NOMO-1 treated with DMSO at 0.1 percent for 48 hours (cell line): ENCODE measurements at regions not wholly inside any gene's neighbourhood (a gene's known extent, or its start where the extent isn't known, plus 50 kb on each side); places are given as distances from the start of the nearest gene placed in this dataset.

ENCODE experiments used
- DNase-seq: peaks from one replicate; lab custom pipeline; 2025; ENCODE audit not compliant: unreplicated experiment; lab: John Stamatoyannopoulos, UW

DNA sequence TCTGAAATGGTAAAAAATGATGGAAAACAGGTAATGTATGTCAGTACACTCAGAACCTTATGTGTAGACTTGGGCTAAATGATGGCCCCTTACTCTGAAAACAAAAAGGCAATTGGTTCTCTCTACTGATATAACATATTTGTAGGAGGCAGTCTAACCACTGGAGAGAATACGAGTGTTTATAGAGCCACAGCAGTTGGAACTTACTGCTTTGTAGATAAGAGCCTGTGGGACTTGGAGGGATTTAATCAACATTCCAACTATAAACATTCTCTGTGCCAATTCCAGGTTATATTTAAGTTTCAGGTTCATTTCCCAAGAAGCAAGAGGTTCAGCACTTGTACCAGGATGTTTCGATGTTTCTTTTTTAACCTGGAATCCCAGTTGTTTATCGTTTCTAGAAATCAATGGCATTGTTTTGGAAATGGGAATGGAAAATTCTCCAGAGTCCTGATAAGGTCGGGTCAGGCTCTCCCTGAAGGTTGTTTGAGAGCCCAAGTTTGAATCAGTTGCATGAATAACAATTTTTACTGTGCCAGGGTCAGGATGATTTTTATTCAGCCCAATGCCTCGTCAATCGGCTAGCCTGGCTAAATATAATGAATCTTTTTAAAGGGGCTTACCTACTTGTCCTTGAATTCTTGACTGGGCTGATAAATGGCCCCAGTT is 278.4 kb upstream of the FAM98A start:
- no peak for DNase-seq

DNA sequence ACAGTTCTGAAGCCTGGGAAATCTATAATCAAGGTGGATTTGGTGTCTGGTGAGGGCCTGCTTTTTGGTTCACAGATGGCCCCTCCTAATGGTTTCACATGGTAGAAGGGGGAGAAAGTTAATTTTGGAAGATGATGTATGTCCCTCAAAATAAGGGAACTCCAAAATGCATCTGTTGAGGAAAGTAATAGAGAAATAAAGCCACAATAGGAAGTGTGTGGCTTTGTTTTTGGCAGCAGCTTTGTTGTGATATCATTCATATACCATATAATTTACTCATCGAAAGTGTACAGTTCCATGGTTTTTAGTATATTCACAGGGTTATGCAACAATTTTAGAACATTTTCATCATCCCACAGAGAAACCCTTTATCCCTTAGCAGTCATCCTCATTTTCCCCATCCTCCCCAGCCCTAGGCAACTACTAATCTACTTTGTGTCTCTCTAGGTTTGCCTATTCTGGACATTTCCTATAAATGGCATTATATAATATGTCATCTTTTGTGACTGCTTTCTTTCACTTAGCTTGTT is 274.0 kb upstream of the FAM98A start:
- DNase-seq, result no peak

- DNase-seq, result no peak
These were observed 260.8 kb upstream of the FAM98A start for GRCh38 chr2:33859811-33860461.

GRCh38 chr2:33859176-33859575 is 260.1 kb upstream of the FAM98A start:
- DNase-seq, result no peak

- no peak for DNase-seq
These were observed 249.4 kb upstream of the FAM98A start for GRCh38 chr2:33848486-33848885.

DNA sequence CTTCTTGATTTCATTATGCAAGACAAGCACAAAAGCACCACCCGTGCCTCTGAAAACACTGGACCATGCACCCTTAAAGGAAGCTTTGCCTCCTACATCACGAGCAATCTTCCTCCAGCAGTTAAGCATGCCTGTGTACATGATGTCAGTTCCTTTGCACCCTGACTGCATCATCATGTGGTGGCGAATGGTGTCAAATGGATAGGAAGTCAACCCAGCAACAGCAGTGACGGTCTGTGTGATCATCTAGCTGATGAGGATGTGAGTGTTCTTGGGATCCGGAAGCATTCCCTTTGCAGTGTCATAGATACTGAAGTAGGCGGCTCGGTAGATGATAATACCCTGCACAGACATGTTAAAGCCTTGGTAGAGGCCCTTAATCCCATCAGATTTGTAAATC is 240.7 kb upstream of the FAM98A start:
- DNase-seq, result no peak

DNA sequence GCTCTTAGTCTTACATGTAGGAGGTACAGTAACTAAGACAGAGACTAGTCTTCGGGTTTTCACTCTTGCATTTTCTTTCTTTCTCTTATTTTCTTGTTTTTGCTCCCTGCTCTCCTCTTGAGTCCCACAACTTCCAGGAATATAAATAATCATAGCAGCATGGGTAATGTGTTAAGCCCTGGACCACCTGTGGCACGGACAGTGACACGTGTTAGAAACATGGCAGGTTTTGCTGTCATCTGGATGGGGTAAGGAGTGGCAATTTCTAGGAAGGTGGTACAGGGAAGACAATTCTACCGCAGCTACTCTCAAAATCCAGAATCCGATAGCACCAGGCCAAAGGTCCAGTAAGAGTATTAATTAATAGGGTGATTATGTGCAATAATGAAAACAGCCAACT is 237.5 kb upstream of the FAM98A start:
- no peak for DNase-seq

DNA sequence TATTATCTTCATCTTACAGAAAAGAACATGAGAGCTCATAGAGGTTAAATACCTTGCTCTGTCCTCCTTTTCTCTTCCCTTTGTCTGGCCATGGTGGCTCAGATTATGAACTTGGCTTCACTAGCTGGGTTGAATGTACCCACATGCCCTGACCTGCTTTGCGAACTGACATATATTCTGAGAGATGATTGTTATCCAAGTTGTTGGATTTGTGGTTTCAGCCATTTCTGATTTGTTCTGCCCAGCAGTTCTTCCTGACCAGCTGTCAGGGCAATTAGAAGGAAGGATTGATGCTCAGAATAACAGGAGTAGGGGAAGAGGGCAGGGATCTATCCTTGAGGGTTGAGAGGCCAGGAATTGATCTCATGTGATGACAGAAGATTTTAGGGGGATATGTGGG is 236.8 kb upstream of the FAM98A start:
- DNase-seq, result no peak

GRCh38 chr2:33822964-33823363 is 223.9 kb upstream of the FAM98A start:
- DNase-seq, result no peak

GRCh38 chr2:33812707-33813106 is 213.6 kb upstream of the FAM98A start:
- DNase-seq, result no peak

- no peak for DNase-seq
These were observed 211.1 kb upstream of the FAM98A start for GRCh38 chr2:33810046-33810835.

GRCh38 chr2:33806041-33806440 is 206.9 kb upstream of the FAM98A start:
- no peak for DNase-seq

GRCh38 chr2:33804155-33804554 is 205.1 kb upstream of the FAM98A start:
- no peak for DNase-seq

DNA sequence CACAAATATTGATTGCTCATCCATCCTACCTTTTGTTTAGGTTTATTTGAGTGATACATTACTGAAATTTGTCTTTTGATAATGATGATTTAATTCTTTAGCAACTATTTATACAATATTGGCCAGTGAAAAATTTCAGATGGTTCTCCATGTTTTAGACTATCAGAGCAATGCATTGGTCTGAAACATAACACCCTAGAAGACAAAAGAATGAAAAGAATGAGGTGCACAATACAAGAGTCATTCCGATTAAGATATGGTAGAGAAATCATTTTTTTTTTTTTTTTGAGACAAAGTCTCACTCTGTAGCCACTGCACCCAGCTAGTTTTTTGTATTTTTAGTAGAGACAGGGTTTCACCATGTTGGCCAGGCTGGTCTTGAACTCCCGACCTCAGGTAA is 197.4 kb upstream of the FAM98A start:
- DNase-seq, result no peak

- DNase-seq, result no peak
These were observed 192.5 kb upstream of the FAM98A start for GRCh38 chr2:33791625-33792024.

DNA sequence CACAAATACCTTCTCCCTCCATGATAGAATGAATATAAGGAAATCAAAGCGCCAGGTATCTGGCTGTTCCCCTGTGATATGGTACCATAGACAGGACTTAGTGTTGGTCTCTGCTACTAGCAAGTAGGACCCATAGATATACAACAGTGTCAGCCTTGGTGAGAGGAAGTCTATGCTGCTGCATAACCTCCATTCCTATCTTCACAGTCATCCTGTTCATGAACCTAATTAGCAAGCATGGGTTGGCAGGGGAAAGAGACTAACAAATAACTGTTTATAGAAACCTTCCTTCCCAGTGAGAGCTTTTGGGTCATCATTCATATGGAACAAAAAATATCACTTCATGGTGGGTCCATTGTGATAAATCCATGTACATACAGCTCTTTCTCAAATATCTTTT is 188.9 kb upstream of the FAM98A start:
- no peak for DNase-seq

DNA sequence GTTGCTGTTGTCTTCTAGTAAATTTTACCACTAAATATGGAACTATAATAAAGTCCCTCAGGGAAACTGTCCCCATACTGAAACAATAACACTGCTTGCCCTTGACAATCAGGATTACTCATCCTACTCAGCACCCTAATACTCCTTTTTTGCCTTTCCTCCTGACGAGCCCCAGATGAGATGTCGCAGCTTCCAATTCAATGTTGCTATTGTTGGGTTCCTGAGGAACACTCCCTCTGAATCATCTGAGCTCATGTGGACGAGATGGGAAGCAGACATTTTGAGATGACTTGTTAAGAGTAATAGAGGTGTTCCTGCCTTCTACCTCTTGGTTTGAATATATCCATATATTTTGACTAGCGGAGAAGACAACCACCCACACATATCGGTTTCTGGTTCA is 187.8 kb upstream of the FAM98A start:
- no peak for DNase-seq

- DNase-seq, result peak; percentile 93
These were observed 186.4 kb upstream of the FAM98A start for GRCh38 chr2:33785201-33786106.

DNA sequence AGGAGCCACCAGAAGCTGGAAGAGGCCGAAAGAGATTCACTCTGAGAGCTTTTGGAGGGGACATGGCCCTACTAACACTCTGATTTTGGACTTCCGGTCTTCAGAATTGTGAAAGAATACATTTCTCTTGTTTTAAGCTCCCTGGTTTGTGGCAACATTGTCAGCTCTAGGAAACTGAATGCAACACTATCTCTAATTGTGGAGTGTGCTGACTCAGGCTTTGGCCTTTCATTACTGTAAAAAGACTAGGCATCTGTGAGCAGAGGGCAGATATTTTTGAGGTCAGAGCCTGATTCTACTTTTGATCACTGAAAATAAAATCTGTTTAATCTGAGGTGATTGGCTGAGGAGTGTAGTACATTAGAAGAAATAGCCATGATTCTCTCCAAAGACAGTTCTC is 185.4 kb upstream of the FAM98A start:
- DNase-seq, result peak; percentile 19

- no peak for DNase-seq
These were observed 183.5 kb upstream of the FAM98A start for GRCh38 chr2:33782395-33783230.
